K562 (cell line): ENCODE measurements at regions not wholly inside any gene's neighbourhood (a gene's known extent, or its start where the extent isn't known, plus 50 kb on each side); places are given as distances from the start of the nearest gene placed in this dataset.

Experiments
- ATAC-seq: fragments of 200-7000 bp; cut with Tn5 transposase; 3 replicates; pipeline ENCODE4 v1.9.1; 2020; ENCODE audit warnings: moderate library complexity
- BruUV-seq: library from RNA; stranded (reverse); fragments of 400-500 nt; replicated peaks from 2 replicates; lab custom pipeline; 2021; lab: Mats Ljungman, UMichigan
- CTCF ChIA-PET: fragments of 300-600 bp; formaldehyde crosslinking; extraction: SDS; loops from one replicate; lab custom pipeline; 2021; ENCODE audit warnings: low intra/inter-chr PET ratio; lab: Yijun Ruan, JAX
- POLR2A ChIA-PET: fragments of 300-600, 350-650 bp; sonication (Branson Sonifier 250); formaldehyde crosslinking; extraction: SDS; loops from one replicate; lab custom pipeline; 2021; ENCODE audit warnings: antibody characterized with exemption, inconsistent platforms; lab: Yijun Ruan, JAX
- DNase-seq, 4 experiments: peaks; one replicate each; pipeline versions ENCODE4 v3.0.0 to v3.0.0-alpha.2; 2011 to 2018; ENCODE audit warnings: low spot score in 3 of 4, mixed read lengths in 3 of 4; ENCODE audit errors: extremely low read depth in 1 of 4
- FAIRE-seq: peaks from 2 replicates; lab custom pipeline; 2011; peaks lifted over from hg19 to GRCh38; lab: Jason Lieb, UNC
- H2AFZ ChIP-seq: 2 replicates; pipeline ENCODE4 v1.6.0; 2011; ENCODE audit warnings: low read depth, low read length, control low read depth, inconsistent platforms
- H3K27ac ChIP-seq: fragments of 200-600 bp; 3 replicates; pipeline ENCODE4 v1.8.0; 2011; ENCODE audit warnings: low read depth, mild to moderate bottlenecking, control low read depth, inconsistent platforms, low read length, moderate library complexity, mixed read lengths; ENCODE audit errors: extremely low read depth
- H3K27me3 ChIP-seq, 2 experiments: fragments of 300-600 bp in 1 of 2; 2 replicates in 1 of 2; 3 replicates in 1 of 2; pipeline versions ENCODE4 v1.6.0 to v1.8.0; 2011; ENCODE audit warnings: inconsistent platforms in 2 of 2, low read length in 2 of 2, mild to moderate bottlenecking in 1 of 2, mixed read lengths in 1 of 2, moderate library complexity in 1 of 2; ENCODE audit not compliant: control insufficient read depth in 2 of 2, insufficient read depth in 2 of 2
- H3K36me3 ChIP-seq: fragments of 300-600 bp; 3 replicates; pipeline ENCODE4 v1.8.0; 2011; ENCODE audit warnings: mild to moderate bottlenecking, low read length, inconsistent platforms; ENCODE audit not compliant: control insufficient read depth, insufficient read depth
- H3K4me1 ChIP-seq, 2 experiments: fragments of 200-600 bp in 1 of 2; replicated peaks in 1 of 2; 2 replicates in 1 of 2; 3 replicates in 1 of 2; pipeline versions ENCODE4 v1.5.1 to v1.8.0; 2011; ENCODE audit warnings: inconsistent platforms in 2 of 2, low read length in 2 of 2, mild to moderate bottlenecking in 1 of 2, mixed read lengths in 1 of 2, moderate library complexity in 1 of 2; ENCODE audit not compliant: control insufficient read depth in 2 of 2, insufficient read depth in 2 of 2
- H3K4me2 ChIP-seq: 2 replicates; pipeline ENCODE4 v1.6.1; 2011; ENCODE audit warnings: low read length, control low read depth, inconsistent platforms, mixed read lengths; ENCODE audit not compliant: insufficient read depth
- H3K4me3 ChIP-seq: fragments of 200-600 bp; sonication (generic), shearing (Covaris generic); 2 replicates; pipeline ENCODE4 v1.5.1; 2016; ENCODE audit warnings: control low read depth, inconsistent platforms
- H3K79me2 ChIP-seq: fragments of 200-600 bp; 3 replicates; pipeline ENCODE4 v1.8.0; 2011; ENCODE audit warnings: low read length, inconsistent platforms; ENCODE audit not compliant: control insufficient read depth, insufficient read depth
- H3K9ac ChIP-seq, 2 experiments: 2 replicates each; pipeline versions ENCODE4 v1.6.0 to v1.6.1; 2011; ENCODE audit warnings: low read depth in 2 of 2, low read length in 2 of 2, control low read depth in 1 of 2, inconsistent platforms in 1 of 2, mild to moderate bottlenecking in 1 of 2, mixed read lengths in 1 of 2; ENCODE audit not compliant: insufficient read depth in 1 of 2
- H3K9me1 ChIP-seq: one replicate; pipeline ENCODE4 v1.6.0; 2011; ENCODE audit warnings: inconsistent platforms, mild to moderate bottlenecking, low read length, moderate library complexity; ENCODE audit not compliant: control insufficient read depth, insufficient read depth
- H3K9me3 ChIP-seq: replicated peaks from 2 replicates; pipeline ENCODE4 v1.5.1; 2011; ENCODE audit warnings: low read depth, low read length, inconsistent platforms; ENCODE audit not compliant: control insufficient read depth, insufficient read depth
- H4K20me1 ChIP-seq: replicated peaks from 2 replicates; pipeline ENCODE4 v1.6.1; 2011; ENCODE audit warnings: low read length, inconsistent platforms, mixed read lengths; ENCODE audit not compliant: control insufficient read depth, insufficient read depth
- BRF1 ChIP-seq: IDR thresholded peaks from 3 replicates; pipeline ENCODE4 v1.6.1; 2011; ENCODE audit warnings: borderline replicate concordance, mild to moderate bottlenecking; ENCODE audit not compliant: insufficient read length; ENCODE audit errors: extremely low read depth
- CBX1 ChIP-seq: sonication (generic); IDR thresholded peaks from 2 replicates; pipeline ENCODE4 v1.6.1; 2016; ENCODE audit warnings: antibody characterized with exemption, low read depth, mild to moderate bottlenecking
- CREBBP ChIP-seq: IDR thresholded peaks from one replicate; pipeline ENCODE4 v1.6.1; 2012; ENCODE audit warnings: low read depth, mild to moderate bottlenecking, control low read depth, inconsistent platforms, low read length
- GTF3C2 ChIP-seq: IDR thresholded peaks from 3 replicates; pipeline ENCODE4 v1.6.1; 2011; ENCODE audit warnings: borderline replicate concordance, mild to moderate bottlenecking, moderate library complexity; ENCODE audit not compliant: insufficient read length; ENCODE audit errors: extremely low read depth
- KAT7 ChIP-seq: sonication (generic); formaldehyde crosslinking; IDR thresholded peaks from 2 replicates; pipeline ENCODE4 v1.8.0; 2022; ENCODE audit warnings: missing genetic modification reagents, mild to moderate bottlenecking, borderline replicate concordance
- KLF13 ChIP-seq: fragments of 450-650 bp; IDR thresholded peaks from 2 replicates; pipeline ENCODE4 v1.6.1; 2016; ENCODE audit warnings: missing genetic modification characterization, low read depth, mild to moderate bottlenecking, missing compliant biosample characterization, moderate library complexity, borderline replicate concordance
- NFIX ChIP-seq: fragments of 250-450 bp; sonication (Bioruptor Pico); IDR thresholded peaks from 2 replicates; pipeline ENCODE4 v1.4.0; 2020; ENCODE audit warnings: low read depth, mild to moderate bottlenecking, moderate library complexity
- NFXL1 ChIP-seq: fragments of 450-650 bp; formaldehyde crosslinking; IDR thresholded peaks from 2 replicates; pipeline ENCODE4 v1.4.0; 2021; ENCODE audit warnings: mild to moderate bottlenecking
- NR0B1 ChIP-seq: fragments of 450-650 bp; IDR thresholded peaks from one replicate; pipeline ENCODE4 v1.6.1; 2018; ENCODE audit warnings: mild to moderate bottlenecking, moderate library complexity; ENCODE audit not compliant: partially characterized antibody
- POLR3A ChIP-seq: IDR thresholded peaks from 2 replicates; pipeline ENCODE4 v1.6.1; 2011; ENCODE audit warnings: borderline replicate concordance, mild to moderate bottlenecking, moderate library complexity; ENCODE audit not compliant: insufficient read length, insufficient read depth; ENCODE audit errors: extremely low read depth
- STAT6 ChIP-seq: sonication (generic); formaldehyde crosslinking; IDR thresholded peaks from 2 replicates; pipeline ENCODE4 v1.8.1; 2023; ENCODE audit warnings: mild to moderate bottlenecking, missing genetic modification reagents
- WGBS: fragments of 100-300 bp; shearing (Covaris generic); methylation state at CpG from one replicate; pipeline ENCODE4 v1.1.6; 2016; ENCODE audit warnings: low coverage, mixed read lengths; ENCODE audit not compliant: insufficient coverage; ENCODE audit errors: missing lambda C conversion rate; 5-methylcytosine and 5-hydroxymethylcytosine counted together
- in situ Hi-C: fragments of 300-500 bp; cut with MboI; formaldehyde crosslinking; loops from 4 replicates; pipeline ENCODE4 v1.15.0; 2018; ENCODE audit warnings: inconsistent platforms, mixed read lengths
- intact Hi-C: fragments of 100-400 bp; cut with micrococcal nuclease; formaldehyde crosslinking; loops from 2 replicates; pipeline ENCODE4 v1.14.2; 2022

- Histone ChIP-seq H3K36me3 (no peaks in the 10 kb centered on the region), H3K4me3 (no peak overlapping the region), H3K9ac (no peak overlapping the region), H3K9me1 (no peaks in the 10 kb centered on the region), H3K4me2 (no peak overlapping the region), H2AFZ (no peak overlapping the region), H3K9me3 (no peaks in the 10 kb centered on the region), H3K27ac (no peak overlapping the region), H3K79me2 (no peaks in the 10 kb centered on the region), H3K4me1 (0 out of 5 replicates have a peak, but pooled peaks cover 0 to 3% of the 10 kb centered on the region in 2 experiments), H3K27me3 (peaks cover 33 to 76% of the 10 kb centered on the region in 2 experiments), H4K20me1 (peaks cover 8% of the 10 kb centered on the region; the same call in 1 of the 2 replicates)
- no TSS peak for BruUV-seq
- POLR2A ChIA-PET, result no interaction called here
- FAIRE-seq, result no peak
- no peak for ATAC-seq
- no peak for TF ChIP-seq STAT6
- TF ChIP-seq CBX1, result no peak
- TF ChIP-seq NFIX (CRISPR knock-in tag), result no peak
- no peak for TF ChIP-seq KAT7
- no peak for TF ChIP-seq POLR3A
- TF ChIP-seq BRF1, result no peak
- no peak for TF ChIP-seq GTF3C2
- TF ChIP-seq NR0B1, result no peak
- TF ChIP-seq KLF13 (tag), result no peak
- no peak for TF ChIP-seq CREBBP
- no peak for TF ChIP-seq NFXL1 (CRISPR knock-in tag)
- intact Hi-C loops, result no loop called here
- CTCF ChIA-PET, result no interaction called here
- WGBS, result 3% methylated on average over 3 of the region's 3 CpGs
- DNase-seq, result no peak
- in situ Hi-C loops, result no loop called here
These were observed 82.3 kb downstream of the GLI2 start for GRCh38 chr2:120817956-120818325.
